Endothelial cell of umbilical vein (primary cell): ENCODE measurements at regions not wholly inside any gene's neighbourhood (a gene's known extent, or its start where the extent isn't known, plus 50 kb on each side); places are given as distances from the start of the nearest gene placed in this dataset.

ENCODE experiments used
- BruUV-seq: library from RNA; stranded (reverse); fragments of 400-500 nt; replicated peaks from 2 replicates; lab custom pipeline; 2021; lab: Mats Ljungman, UMichigan
- CTCF ChIA-PET: fragments of 300-600, 350-600 bp; sonication (Branson Sonifier 250); formaldehyde crosslinking; loops from one replicate; lab custom pipeline; 2021; ENCODE audit warnings: antibody characterized with exemption, inconsistent platforms; lab: Charles Lee
- POLR2A ChIA-PET: fragments of 300-600, 350-600 bp; sonication (Branson Sonifier 250); formaldehyde crosslinking; loops from one replicate; lab custom pipeline; 2021; ENCODE audit warnings: antibody characterized with exemption, inconsistent platforms; lab: Charles Lee
- DNase-seq: peaks from one replicate; pipeline ENCODE4 v3.0.0-alpha.2; 2011; ENCODE audit warnings: low read depth, low spot score
- FAIRE-seq: peaks from 2 replicates; lab custom pipeline; 2011; peaks lifted over from hg19 to GRCh38; lab: Jason Lieb, UNC
- H2AFZ ChIP-seq: 2 replicates; pipeline ENCODE4 v1.6.0; 2012; ENCODE audit warnings: low read depth, low read length, control low read depth, inconsistent platforms
- H3K27ac ChIP-seq: 2 replicates; pipeline ENCODE4 v1.5.1; 2011; ENCODE audit warnings: low read depth, mild to moderate bottlenecking, control low read depth, low read length, moderate library complexity; ENCODE audit not compliant: insufficient read depth
- H3K27me3 ChIP-seq, 2 experiments: 2 replicates each; pipeline versions ENCODE4 v1.6.0 to v1.6.1; 2011; ENCODE audit warnings: low read length in 2 of 2, mixed read lengths in 1 of 2; ENCODE audit not compliant: control insufficient read depth in 2 of 2, insufficient read depth in 2 of 2
- H3K36me3 ChIP-seq, 2 experiments: 2 replicates in 1 of 2; 3 replicates in 1 of 2; pipeline ENCODE4 v1.5.1; 2011; ENCODE audit warnings: low read length in 2 of 2, mild to moderate bottlenecking in 1 of 2, moderate library complexity in 1 of 2; ENCODE audit not compliant: control insufficient read depth in 2 of 2, insufficient read depth in 2 of 2; ENCODE audit errors: extremely low read depth in 1 of 2
- H3K4me1 ChIP-seq: 3 replicates; pipeline ENCODE4 v1.5.1; 2011; ENCODE audit warnings: mild to moderate bottlenecking, low read length; ENCODE audit not compliant: control insufficient read depth, insufficient read depth; ENCODE audit errors: extremely low read depth
- H3K4me2 ChIP-seq: 2 replicates; pipeline ENCODE4 v1.6.1; 2011; ENCODE audit warnings: low read length, control low read depth, mixed read lengths; ENCODE audit not compliant: insufficient read depth
- H3K4me3 ChIP-seq, 3 experiments: fragments of 200-600 bp in 1 of 3; sonication (generic), shearing (Covaris generic) in 1 of 3; replicated peaks in 1 of 3; 2 replicates each; pipeline ENCODE4 v1.5.1; 2011 to 2016; ENCODE audit warnings: control low read depth in 3 of 3, low read length in 3 of 3, mild to moderate bottlenecking in 2 of 3, inconsistent platforms in 1 of 3, low read depth in 1 of 3, moderate library complexity in 1 of 3; ENCODE audit not compliant: insufficient read depth in 1 of 3
- H3K79me2 ChIP-seq: 2 replicates; pipeline ENCODE4 v1.6.0; 2012; ENCODE audit warnings: low read length, inconsistent platforms; ENCODE audit not compliant: control insufficient read depth, insufficient read depth
- H3K9ac ChIP-seq: replicated peaks from 2 replicates; pipeline ENCODE3; 2011; ENCODE audit warnings: low read length, control low read depth; ENCODE audit not compliant: insufficient read depth; ENCODE audit errors: extremely low read depth
- H3K9me1 ChIP-seq: replicated peaks from 3 replicates; pipeline ENCODE4 v1.6.0; 2011; ENCODE audit warnings: mild to moderate bottlenecking, low read length; ENCODE audit not compliant: control insufficient read depth, insufficient read depth; ENCODE audit errors: extremely low read depth
- H3K9me3 ChIP-seq: replicated peaks from 2 replicates; pipeline ENCODE4 v1.5.1; 2012; ENCODE audit warnings: low read length, inconsistent platforms; ENCODE audit not compliant: control insufficient read depth, insufficient read depth
- H4K20me1 ChIP-seq: replicated peaks from 2 replicates; pipeline ENCODE3; 2011; ENCODE audit warnings: mild to moderate bottlenecking, low read length; ENCODE audit not compliant: control insufficient read depth, insufficient read depth; ENCODE audit errors: extremely low read depth
- CTCF ChIP-seq, 2 donors: IDR thresholded peaks; 1 replicate in 1 of 2; 2 replicates in 1 of 2; pipeline ENCODE4 v1.5.1; 2011; ENCODE audit warnings: low read length in 2 of 2, mild to moderate bottlenecking in 2 of 2, moderate library complexity in 2 of 2, control low read depth in 1 of 2, inconsistent platforms in 1 of 2, low read depth in 1 of 2; ENCODE audit not compliant: insufficient read depth in 1 of 2; ENCODE audit errors: extremely low read depth in 1 of 2
- EZH2 ChIP-seq: IDR thresholded peaks from 2 replicates; pipeline ENCODE4 v1.6.1; 2012; ENCODE audit warnings: borderline replicate concordance, low read depth, mild to moderate bottlenecking, moderate library complexity, low read length, inconsistent platforms; ENCODE audit not compliant: severe bottlenecking
- FOS ChIP-seq: IDR thresholded peaks from 2 replicates; pipeline ENCODE4 v1.6.1; 2011; ENCODE audit warnings: mild to moderate bottlenecking, low read length, moderate library complexity, borderline replicate concordance; ENCODE audit not compliant: insufficient read depth
- JUN ChIP-seq: IDR thresholded peaks from 2 replicates; pipeline ENCODE4 v1.6.1; 2011; ENCODE audit warnings: borderline replicate concordance, low read depth; ENCODE audit not compliant: insufficient read length, insufficient read depth
- MAX ChIP-seq: IDR thresholded peaks from 2 replicates; pipeline ENCODE4 v1.6.1; 2011; ENCODE audit not compliant: insufficient read depth, insufficient read length
- MYC ChIP-seq: IDR thresholded peaks from one replicate; pipeline ENCODE4 v1.6.1; 2011; ENCODE audit warnings: mild to moderate bottlenecking, low read depth, low read length
- POLR2AphosphoS5 ChIP-seq: IDR thresholded peaks from 2 replicates; pipeline ENCODE4 v1.6.1; 2012; ENCODE audit warnings: low read depth, mild to moderate bottlenecking, control low read depth, low read length, moderate library complexity; ENCODE audit not compliant: insufficient read depth
- dilution Hi-C: fragments of 300-500 bp; cut with MboI; formaldehyde crosslinking; loops from one replicate; pipeline ENCODE4 v1.15.0; 2019; ENCODE audit warnings: low sequenced_read_pairs; ENCODE audit not compliant: extremely low pct_ligation_motif_present
- intact Hi-C: fragments of 100-400 bp; cut with micrococcal nuclease; formaldehyde crosslinking; loops from one replicate; pipeline ENCODE4 v1.10.0; 2022

GRCh38 chr1:60483509-60483908, 409.9 kb upstream of the C1orf87 start:
- TF ChIP-seq EZH2: no peak
- no peak for TF ChIP-seq JUN
- TF ChIP-seq POLR2AphosphoS5: no peak
- TF ChIP-seq MAX: no peak
- no peak for TF ChIP-seq MYC
- TF ChIP-seq CTCF (IDR thresholded peaks at IDR 0.05; ENCODE audit: extremely low read depth in 1 of 2, insufficient read depth in 1 of 2, low read depth in 1 of 2, low read length in 2 of 2): no peak
- no peak for TF ChIP-seq FOS
- Histone ChIP-seq H3K27ac (no peak overlapping the region), H4K20me1 (no peaks in the 10 kb centered on the region), H3K9ac (no peak overlapping the region), H3K4me1 (no peaks in the 10 kb centered on the region), H3K79me2 (no peaks in the 10 kb centered on the region), H3K27me3 (no peaks in the 10 kb centered on the region), H3K36me3 (no peaks in the 10 kb centered on the region), H3K9me3 (no peaks in the 10 kb centered on the region), H3K4me2 (no peak overlapping the region), H2AFZ (no peak overlapping the region), H3K4me3 (no peak overlapping the region), H3K9me1 (no peaks in the 10 kb centered on the region)
- DNase-seq (no peak), FAIRE-seq (no peak)
- no TSS peak for BruUV-seq
- dilution Hi-C loops: no loop called here
- CTCF ChIA-PET: interaction anchor here (1.4 kb wide), 1 partner anchor 9 kb away, joined by 4 read pairs; no protein-coding TSS in a partner anchor
- POLR2A ChIA-PET: no interaction called here
- intact Hi-C loops: no loop called here
